Gastrocnemius medialis (tissue), 4 donors: ENCODE measurements at regions not wholly inside any gene's neighbourhood (a gene's known extent, or its start where the extent isn't known, plus 50 kb on each side); places are given as distances from the start of the nearest gene placed in this dataset.

Source experiments
- ATAC-seq, 2 donors: fragments of 150-250 bp; one replicate each; pipeline ENCODE4 v1.9.1; 2016
- DNase-seq, 2 donors: peaks; one replicate each; pipeline ENCODE4 v3.0.0-alpha.2; 2019
- H3K27ac ChIP-seq, 4 donors: fragments of 200-600 bp; sonication (generic); 1 replicate in 1 of 4; 2 replicates in 3 of 4; pipeline ENCODE4 v1.5.1; 2016 to 2018; ENCODE audit warnings: mild to moderate bottlenecking in 2 of 4, moderate library complexity in 1 of 4
- H3K27me3 ChIP-seq, 3 donors: fragments of 200-600 bp; sonication (generic) in 2 of 3; 1 replicate in 1 of 3; 2 replicates in 2 of 3; pipeline versions ENCODE4 v1.5.1 to v1.6.0; 2016 to 2019; ENCODE audit warnings: mild to moderate bottlenecking in 1 of 3, moderate library complexity in 1 of 3
- H3K36me3 ChIP-seq, 2 donors: fragments of 200-600 bp; sonication (generic) in 1 of 2; one replicate each; pipeline ENCODE4 v1.5.1; 2017 to 2018
- H3K4me1 ChIP-seq, 2 donors: fragments of 200-600 bp; sonication (generic) in 1 of 2; one replicate each; pipeline ENCODE4 v1.5.1; 2016 to 2017; ENCODE audit warnings: mild to moderate bottlenecking in 2 of 2
- H3K4me3 ChIP-seq, 4 donors: fragments of 200-600 bp; sonication (generic) in 3 of 4; 1 replicate in 1 of 4; 2 replicates in 3 of 4; pipeline ENCODE4 v1.5.1; 2016 to 2019; ENCODE audit warnings: mild to moderate bottlenecking in 2 of 4
- H3K9me3 ChIP-seq, 3 donors: fragments of 200-600 bp; sonication (generic) in 2 of 3; 1 replicate in 1 of 3; 2 replicates in 2 of 3; pipeline ENCODE4 v1.5.1; 2016 to 2019
- POLR2A ChIP-seq, 2 donors: fragments of 450-650 bp; IDR thresholded peaks; one replicate each; pipeline ENCODE4 v1.6.1; 2017; ENCODE audit warnings: antibody characterized with exemption in 2 of 2, mild to moderate bottlenecking in 2 of 2, moderate library complexity in 2 of 2
- in situ Hi-C, 4 donors: fragments of 200-750 bp; cut with MboI; loops; one replicate each; pipeline versions ENCODE4 v1.15.0 to v1.8.0; 2017; ENCODE audit warnings: low sequenced_read_pairs in 4 of 4
- intact Hi-C: fragments of 100-400 bp; cut with DNase I; formaldehyde crosslinking; loops from one replicate; pipeline ENCODE4 v1.15.1; 2023; ENCODE audit warnings: low total_unique reads
- TF ChIP-seq, protein P1 (sequence below), 5 experiments: fragments of 450-650 bp in 3 of 5; fragments of 200-600 bp in 2 of 5; sonication (generic) in 2 of 5; IDR thresholded peaks in 4 of 5; conservative IDR thresholded peaks in 1 of 5; 1 replicate in 4 of 5; 2 replicates in 1 of 5; pipeline ENCODE4 v1.5.1; 2016 to 2019; ENCODE audit warnings: antibody characterized with exemption in 5 of 5, mild to moderate bottlenecking in 3 of 5, moderate library complexity in 3 of 5

DNA sequence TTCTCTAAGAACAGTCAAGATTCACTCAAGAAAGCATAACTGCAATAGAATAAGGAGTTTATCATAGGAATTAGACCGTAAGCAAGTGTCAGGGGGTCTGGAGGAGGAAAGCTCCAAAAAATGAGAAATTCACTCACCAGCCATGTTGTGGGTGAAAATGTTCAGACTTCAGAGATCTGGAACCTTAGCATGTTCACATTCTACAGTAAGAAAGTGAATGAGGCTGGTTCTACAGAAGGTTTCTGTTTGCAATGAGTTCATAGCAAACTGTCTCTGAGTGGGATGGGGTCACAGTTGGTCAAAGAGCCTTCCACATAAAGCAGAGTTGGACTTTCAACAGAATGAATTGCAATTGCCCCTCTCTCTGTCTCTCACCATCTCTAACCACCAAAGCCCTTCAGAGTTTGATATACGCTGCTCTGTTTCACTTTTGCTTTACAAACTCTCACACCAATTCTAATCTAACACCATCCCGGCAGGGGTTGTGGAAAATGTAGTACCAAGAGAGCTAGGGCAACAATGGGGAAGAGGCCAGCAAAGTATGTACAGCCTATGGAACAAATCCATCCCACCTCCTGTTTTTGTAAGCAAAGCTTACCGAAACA lies 581.8 kb upstream of the UBE2E2 start:
- H3K9me3 ChIP-seq, result no peaks in the 10 kb centered on the region
- no peaks in the 10 kb centered on the region for H3K27me3 ChIP-seq
- no peaks in the 10 kb centered on the region for H3K36me3 ChIP-seq
- no peak for DNase-seq
- no peak overlapping the region for H3K4me3 ChIP-seq
- TF ChIP-seq, protein P1, sequence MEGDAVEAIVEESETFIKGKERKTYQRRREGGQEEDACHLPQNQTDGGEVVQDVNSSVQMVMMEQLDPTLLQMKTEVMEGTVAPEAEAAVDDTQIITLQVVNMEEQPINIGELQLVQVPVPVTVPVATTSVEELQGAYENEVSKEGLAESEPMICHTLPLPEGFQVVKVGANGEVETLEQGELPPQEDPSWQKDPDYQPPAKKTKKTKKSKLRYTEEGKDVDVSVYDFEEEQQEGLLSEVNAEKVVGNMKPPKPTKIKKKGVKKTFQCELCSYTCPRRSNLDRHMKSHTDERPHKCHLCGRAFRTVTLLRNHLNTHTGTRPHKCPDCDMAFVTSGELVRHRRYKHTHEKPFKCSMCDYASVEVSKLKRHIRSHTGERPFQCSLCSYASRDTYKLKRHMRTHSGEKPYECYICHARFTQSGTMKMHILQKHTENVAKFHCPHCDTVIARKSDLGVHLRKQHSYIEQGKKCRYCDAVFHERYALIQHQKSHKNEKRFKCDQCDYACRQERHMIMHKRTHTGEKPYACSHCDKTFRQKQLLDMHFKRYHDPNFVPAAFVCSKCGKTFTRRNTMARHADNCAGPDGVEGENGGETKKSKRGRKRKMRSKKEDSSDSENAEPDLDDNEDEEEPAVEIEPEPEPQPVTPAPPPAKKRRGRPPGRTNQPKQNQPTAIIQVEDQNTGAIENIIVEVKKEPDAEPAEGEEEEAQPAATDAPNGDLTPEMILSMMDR (IDR thresholded peaks at IDR 0.05 in 4 of 5, conservative IDR thresholded peaks at IDR 0.05 in 1 of 5), result no peak
- no peak for TF ChIP-seq POLR2A (IDR thresholded peaks at IDR 0.05)
- intact Hi-C loops, result no loop called here
- H3K27ac ChIP-seq, result no peak overlapping the region
- in situ Hi-C loops, result no loop called here
- H3K4me1 ChIP-seq, result no peaks in the 10 kb centered on the region
- ATAC-seq, result no peak

DNA sequence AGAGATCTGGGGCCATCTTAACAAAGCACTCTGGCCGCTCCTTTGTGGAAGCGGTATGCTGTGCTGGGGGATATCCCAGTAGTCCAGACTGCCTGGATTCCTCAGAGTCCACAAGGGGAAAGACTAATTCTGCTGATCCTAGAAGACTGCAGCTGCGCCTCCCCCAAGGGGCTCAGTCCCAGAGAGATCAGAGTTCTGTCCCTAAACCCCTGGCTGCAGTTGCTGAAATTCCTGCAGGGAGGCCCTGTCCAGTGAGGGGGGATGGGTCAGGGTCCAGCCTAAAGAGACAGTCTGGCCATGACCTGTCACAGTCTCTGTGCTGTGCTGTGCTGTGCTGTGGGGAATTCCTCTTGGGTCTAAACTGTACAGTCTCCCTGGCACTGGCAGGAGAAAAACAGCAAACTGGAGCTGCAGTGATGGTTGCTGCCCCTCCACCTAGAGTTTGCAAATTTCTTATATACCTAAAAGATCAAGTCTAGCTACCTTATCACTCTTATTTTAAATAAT lies 575.1 kb upstream of the UBE2E2 start:
- no peak for ATAC-seq
- no peak overlapping the region for H3K4me3 ChIP-seq
- no peaks in the 10 kb centered on the region for H3K9me3 ChIP-seq
- no peak for DNase-seq
- intact Hi-C loops (no loop called here), in situ Hi-C loops (no loop called here)
- H3K4me1 ChIP-seq, result no peaks in the 10 kb centered on the region
- no peaks in the 10 kb centered on the region for H3K27me3 ChIP-seq
- TF ChIP-seq, protein P1 (IDR thresholded peaks at IDR 0.05 in 4 of 5, conservative IDR thresholded peaks at IDR 0.05 in 1 of 5), result no peak
- TF ChIP-seq POLR2A (IDR thresholded peaks at IDR 0.05), result no peak
- H3K36me3 ChIP-seq, result no peaks in the 10 kb centered on the region
- H3K27ac ChIP-seq, result no peak overlapping the region

DNA sequence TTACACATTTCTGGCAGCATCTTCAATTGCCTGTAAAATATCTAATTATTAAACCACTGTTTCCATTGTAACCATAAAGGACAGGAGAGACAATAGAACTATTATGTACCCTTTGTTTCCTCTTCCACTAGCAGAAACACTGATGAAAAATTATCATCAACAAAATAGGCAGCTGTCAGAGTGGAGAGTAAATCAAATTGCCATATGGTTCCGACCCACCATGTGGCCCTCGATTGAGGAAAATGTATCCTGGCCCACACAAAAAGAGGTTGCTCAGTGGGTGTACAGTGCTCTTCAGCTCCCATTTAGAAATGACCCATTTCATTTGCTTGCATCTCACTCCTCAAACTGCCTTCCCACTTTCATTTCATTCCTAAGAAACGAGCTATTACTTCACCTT lies 570.6 kb upstream of the UBE2E2 start:
- in situ Hi-C loops, result no loop called here
- Histone ChIP-seq H3K9me3 (no peaks in the 10 kb centered on the region), H3K27ac (no peak overlapping the region), H3K4me1 (no peaks in the 10 kb centered on the region), H3K4me3 (no peak overlapping the region), H3K27me3 (no peaks in the 10 kb centered on the region), H3K36me3 (no peaks in the 10 kb centered on the region)
- no peak for DNase-seq
- intact Hi-C loops, result no loop called here
- no peak for ATAC-seq
- no peak for TF ChIP-seq POLR2A (IDR thresholded peaks at IDR 0.05)
- TF ChIP-seq, protein P1 (IDR thresholded peaks at IDR 0.05 in 4 of 5, conservative IDR thresholded peaks at IDR 0.05 in 1 of 5), result no peak

DNA sequence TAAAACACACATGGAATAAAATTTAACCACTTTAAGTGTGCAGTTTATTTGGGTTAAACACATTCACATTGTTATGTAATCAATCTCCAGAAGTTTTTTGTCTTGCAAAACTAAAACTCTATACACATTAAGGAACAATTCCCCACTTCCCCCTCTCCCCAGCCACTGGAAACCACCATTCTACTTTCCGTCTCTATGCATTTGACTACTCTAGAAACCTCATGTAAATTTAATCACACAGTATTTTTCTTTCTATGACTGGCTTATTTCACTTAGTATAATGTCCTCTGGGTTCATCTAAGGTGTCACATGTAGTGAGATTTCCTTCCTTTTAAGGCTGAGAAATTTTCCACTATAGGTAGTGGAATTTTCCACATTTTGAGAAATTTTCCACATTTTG lies 568.7 kb upstream of the UBE2E2 start:
- intact Hi-C loops, result no loop called here
- Histone ChIP-seq H3K36me3 (no peaks in the 10 kb centered on the region), H3K4me1 (no peaks in the 10 kb centered on the region), H3K9me3 (peaks cover 0 to 3% (median 0%) of the 10 kb centered on the region in 3 donors), H3K27me3 (no peaks in the 10 kb centered on the region), H3K4me3 (no peak overlapping the region), H3K27ac (no peak overlapping the region)
- in situ Hi-C loops, result no loop called here
- DNase-seq, result no peak
- TF ChIP-seq, protein P1 (IDR thresholded peaks at IDR 0.05 in 4 of 5, conservative IDR thresholded peaks at IDR 0.05 in 1 of 5), result no peak
- no peak for TF ChIP-seq POLR2A (IDR thresholded peaks at IDR 0.05)
- no peak for ATAC-seq
